ENCODE measurements at regions not wholly inside any gene's neighbourhood (a gene's known extent, or its start where the extent isn't known, plus 50 kb on each side); places are given as distances from the start of the nearest gene placed in this dataset.
"Not testable (repeated sequence)": the region's sequence is repeated elsewhere in the genome, so short reads cannot be mapped to it uniquely, and the experiment has no call there.

GRCh38 chr5:112574536-112574935 lies 155.5 kb upstream of the EPB41L4A start:
- ATAC-seq (no peak), DNase-seq (no peak)

GRCh38 chr5:112576298-112576925 lies 157.3 kb upstream of the EPB41L4A start:
- DNase-seq, result no peak
- no peak for ATAC-seq

GRCh38 chr5:112579599-112580170 lies 158.0 kb upstream of the APC start:
- ATAC-seq (no peak), DNase-seq (no peak)

GRCh38 chr5:112581811-112582320 lies 155.8 kb upstream of the APC start:
- no peak for DNase-seq
- no peak for ATAC-seq

- ATAC-seq, result no peak
- no peak for DNase-seq
Observed at GRCh38 chr5:112583166-112583565, 154.5 kb upstream of the APC start.

- no peak for DNase-seq
- ATAC-seq, result no peak
Observed at GRCh38 chr5:112584781-112585180, 152.9 kb upstream of the APC start.

- DNase-seq, result no peak
- no peak for ATAC-seq
Observed at GRCh38 chr5:112586596-112587062, 151.1 kb upstream of the APC start.

GRCh38 chr5:112590858-112591257 lies 146.8 kb upstream of the APC start:
- DNase-seq, ATAC-seq: not testable (repeated sequence)

- no peak for ATAC-seq
- DNase-seq, result no peak
Observed at GRCh38 chr5:112594095-112594850, 143.4 kb upstream of the APC start.

- DNase-seq (no peak), ATAC-seq (no peak)
Observed at GRCh38 chr5:112594941-112595340, 142.7 kb upstream of the APC start.

GRCh38 chr5:112597831-112598230 lies 139.9 kb upstream of the APC start:
- DNase-seq, result no peak
- no peak for ATAC-seq

- DNase-seq, ATAC-seq: not testable (repeated sequence)
Observed at GRCh38 chr5:112600510-112600909, 137.2 kb upstream of the APC start.

GRCh38 chr5:112604732-112605630 lies 132.7 kb upstream of the APC start:
- ATAC-seq, result no peak
- DNase-seq, result no peak

GRCh38 chr5:112608975-112609374 lies 128.7 kb upstream of the APC start:
- no peak for DNase-seq
- ATAC-seq, result no peak

GRCh38 chr5:112612663-112613062 lies 125.0 kb upstream of the APC start:
- ATAC-seq (no peak), DNase-seq (no peak)

- DNase-seq (no peak), ATAC-seq (no peak)
Observed at GRCh38 chr5:112614285-112614684, 123.4 kb upstream of the APC start.

GRCh38 chr5:112614986-112615385 lies 122.7 kb upstream of the APC start:
- DNase-seq (no peak), ATAC-seq (no peak)

GRCh38 chr5:112616812-112617547 lies 120.7 kb upstream of the APC start:
- no peak for ATAC-seq

GRCh38 chr5:112625246-112625645 lies 112.4 kb upstream of the APC start:
- DNase-seq (no peak), ATAC-seq (no peak)

More at GRCh38 chr5:112616812-112617547, 120.7 kb upstream of the APC start:
- no peak for DNase-seq

- DNase-seq (no peak), ATAC-seq (no peak)
Observed at GRCh38 chr5:112625689-112626438, 111.8 kb upstream of the APC start.

- ATAC-seq, result no peak
- DNase-seq, result no peak
Observed at GRCh38 chr5:112626715-112627114, 111.0 kb upstream of the APC start.
